Activated naive CD8-positive, alpha-beta T cell treated with anti-CD3 and anti-CD28 coated beads, Interleukin-2, amount 10 ng/mL, durations not matched to agents 7 days and 5 days (primary cell): ENCODE measurements at regions not wholly inside any gene's neighbourhood (a gene's known extent, or its start where the extent isn't known, plus 50 kb on each side); places are given as distances from the start of the nearest gene placed in this dataset.

Experiments used
- ATAC-seq: fragments of 150-1000 bp; cut with Tn5 transposase; one replicate; pipeline ENCODE4 v1.10.0; 2021; ENCODE audit warnings: low read depth, moderate library complexity
- POLR2A ChIA-PET: fragments of 350-600 bp; sonication (Branson Sonifier 250); formaldehyde crosslinking; loops from one replicate; lab custom pipeline; 2021; ENCODE audit warnings: antibody characterized with exemption; lab: Charles Lee
- DNase-seq: peaks from one replicate; pipeline ENCODE4 v3.0.0; 2021
- H3K27ac Mint-ChIP-seq: one replicate; pipeline ENCODE4 v1.8.0; 2022; ENCODE audit warnings: mild to moderate bottlenecking, mixed read lengths
- H3K27me3 Mint-ChIP-seq: one replicate; pipeline ENCODE4 v1.8.0; 2022; ENCODE audit warnings: mild to moderate bottlenecking, moderate library complexity, mixed read lengths
- H3K36me3 Mint-ChIP-seq: one replicate; pipeline ENCODE4 v1.8.0; 2021; ENCODE audit warnings: mild to moderate bottlenecking, mixed read lengths
- H3K4me1 Mint-ChIP-seq: one replicate; pipeline ENCODE4 v1.8.0; 2021; ENCODE audit warnings: mixed read lengths
- H3K4me3 Mint-ChIP-seq: one replicate; pipeline ENCODE4 v1.8.0; 2022; ENCODE audit warnings: mild to moderate bottlenecking, moderate library complexity, mixed read lengths
- H3K9me3 Mint-ChIP-seq: one replicate; pipeline ENCODE4 v1.8.0; 2021; ENCODE audit warnings: mixed read lengths

- DNase-seq (no peak), ATAC-seq (no peak)
- no peak overlapping the region for H3K27ac Mint-ChIP-seq
- H3K9me3 Mint-ChIP-seq = peaks cover 3% of the 10 kb centered on the region
- POLR2A ChIA-PET = no interaction called here
- H3K4me1 Mint-ChIP-seq = no peaks in the 10 kb centered on the region
- H3K36me3 Mint-ChIP-seq = peaks cover 3% of the 10 kb centered on the region
- no peak overlapping the region for H3K4me3 Mint-ChIP-seq
- H3K27me3 Mint-ChIP-seq = no peaks in the 10 kb centered on the region
These were observed 53.3 kb downstream of the BLID start for GRCh38 chr11:122062763-122063162.

DNA sequence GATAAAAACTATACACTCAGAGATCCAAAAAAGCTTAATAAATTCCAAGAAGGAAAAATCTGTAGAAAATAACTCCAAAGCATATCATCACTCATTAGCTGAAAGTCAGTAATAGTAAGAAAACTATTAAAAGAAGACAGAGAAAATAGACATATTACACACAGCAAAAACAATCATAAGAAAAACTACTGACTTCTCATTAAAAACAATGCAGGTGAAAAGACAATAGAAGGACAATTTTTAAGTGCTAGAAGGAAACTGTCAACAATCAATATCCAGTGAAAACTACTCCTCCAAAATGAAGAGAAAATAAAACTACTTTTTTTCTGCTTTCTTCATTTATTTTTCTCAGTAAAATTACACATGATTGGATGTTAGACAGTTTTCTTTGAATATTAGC lies 56.5 kb downstream of the BLID start:
- Mint-ChIP-seq H3K9me3 (peaks cover 3% of the 10 kb centered on the region), H3K36me3 (peaks cover 3% of the 10 kb centered on the region), H3K27me3 (no peaks in the 10 kb centered on the region), H3K27ac (no peak overlapping the region), H3K4me3 (no peak overlapping the region), H3K4me1 (no peaks in the 10 kb centered on the region)
- ATAC-seq = no peak
- DNase-seq = no peak
- POLR2A ChIA-PET = no interaction called here

DNA sequence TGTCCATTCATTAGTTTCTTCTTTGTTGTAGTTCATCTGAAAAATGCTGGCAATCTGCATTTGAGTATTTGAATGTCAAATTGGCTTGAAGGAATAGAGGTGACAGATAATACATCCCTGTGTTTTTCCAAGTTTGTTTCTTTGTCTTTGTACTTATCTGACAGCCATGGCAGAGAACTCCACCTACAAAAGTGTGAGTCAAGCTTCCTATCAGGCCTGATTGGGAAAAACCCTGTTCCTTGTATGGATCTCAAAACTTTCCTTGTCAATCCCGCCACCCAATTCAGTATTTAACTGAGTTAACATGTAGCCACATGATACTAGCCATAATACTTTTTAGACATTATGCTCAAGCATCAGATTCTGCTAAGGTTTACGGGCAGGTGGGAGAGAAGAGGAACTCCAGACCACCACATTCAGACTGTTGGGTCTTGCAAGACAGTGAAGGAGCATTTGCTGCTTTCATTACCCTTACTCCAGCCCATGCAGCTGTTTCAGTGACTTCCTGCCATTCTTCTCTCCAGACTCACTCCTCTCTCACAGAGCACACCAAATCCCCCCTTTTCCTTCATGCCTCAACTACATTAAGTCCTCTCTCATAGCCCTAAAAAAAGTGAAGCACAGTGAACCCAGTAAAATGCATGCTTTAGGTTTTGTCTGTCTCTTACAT lies 65.9 kb downstream of the BLID start:
- POLR2A ChIA-PET = no interaction called here
- no peak for ATAC-seq
- H3K4me1 Mint-ChIP-seq = no peaks in the 10 kb centered on the region

GRCh38 chr11:122048401-122048800 lies 67.6 kb downstream of the BLID start:
- H3K36me3 Mint-ChIP-seq = no peaks in the 10 kb centered on the region
- no peaks in the 10 kb centered on the region for H3K4me1 Mint-ChIP-seq
- H3K27ac Mint-ChIP-seq = no peak overlapping the region
- POLR2A ChIA-PET = no interaction called here
- ATAC-seq (no peak), DNase-seq (no peak)
- H3K4me3 Mint-ChIP-seq = no peak overlapping the region
- no peaks in the 10 kb centered on the region for H3K9me3 Mint-ChIP-seq
- H3K27me3 Mint-ChIP-seq = no peaks in the 10 kb centered on the region

More for the DNA sequence above, 65.9 kb downstream of the BLID start:
- Mint-ChIP-seq H3K9me3 (no peaks in the 10 kb centered on the region), H3K27me3 (no peaks in the 10 kb centered on the region), H3K4me3 (no peak overlapping the region), H3K27ac (no peak overlapping the region), H3K36me3 (no peaks in the 10 kb centered on the region)
- no peak for DNase-seq

DNA sequence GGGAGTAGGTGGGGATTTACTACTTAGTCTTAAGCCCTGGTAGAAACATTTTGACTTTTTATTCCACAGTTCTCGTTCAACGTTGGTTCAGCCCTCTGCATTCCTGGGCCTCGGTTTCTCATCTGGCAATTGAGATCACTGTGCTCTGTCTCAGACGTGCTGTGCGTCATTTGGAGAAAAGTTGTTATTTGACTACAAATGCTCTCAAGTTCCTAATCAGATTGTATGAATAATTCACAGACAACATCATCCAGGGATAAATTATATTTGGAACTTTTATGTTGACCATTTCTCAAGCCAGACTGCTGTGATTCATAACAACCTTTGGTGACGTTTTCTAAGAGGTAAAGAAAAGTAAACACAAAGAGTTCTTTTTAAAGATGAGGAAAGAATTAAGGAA lies 69.2 kb downstream of the BLID start:
- H3K4me1 Mint-ChIP-seq = no peaks in the 10 kb centered on the region

GRCh38 chr11:122046438-122046837 lies 69.6 kb downstream of the BLID start:
- POLR2A ChIA-PET = no interaction called here
- H3K4me1 Mint-ChIP-seq = no peaks in the 10 kb centered on the region
- H3K27ac Mint-ChIP-seq = no peak overlapping the region
- no peak overlapping the region for H3K4me3 Mint-ChIP-seq
- peaks cover 6% of the 10 kb centered on the region for H3K27me3 Mint-ChIP-seq
- DNase-seq (no peak), ATAC-seq (no peak)
- no peaks in the 10 kb centered on the region for H3K36me3 Mint-ChIP-seq
- H3K9me3 Mint-ChIP-seq = no peaks in the 10 kb centered on the region

More for the DNA sequence above, 69.2 kb downstream of the BLID start:
- no peaks in the 10 kb centered on the region for H3K9me3 Mint-ChIP-seq
- DNase-seq (no peak), ATAC-seq (no peak)
- H3K4me3 Mint-ChIP-seq = no peak overlapping the region
- H3K36me3 Mint-ChIP-seq = no peaks in the 10 kb centered on the region
- H3K27ac Mint-ChIP-seq = no peak overlapping the region
- H3K27me3 Mint-ChIP-seq = peaks cover 3% of the 10 kb centered on the region
- POLR2A ChIA-PET = no interaction called here

- H3K4me1 Mint-ChIP-seq = no peaks in the 10 kb centered on the region
- POLR2A ChIA-PET = no interaction called here
- DNase-seq (no peak), ATAC-seq (no peak)
- H3K27me3 Mint-ChIP-seq = peaks cover 6% of the 10 kb centered on the region
- H3K9me3 Mint-ChIP-seq = no peaks in the 10 kb centered on the region
- no peak overlapping the region for H3K4me3 Mint-ChIP-seq
- H3K36me3 Mint-ChIP-seq = no peaks in the 10 kb centered on the region
- H3K27ac Mint-ChIP-seq = no peak overlapping the region
These were observed 70.8 kb downstream of the BLID start for GRCh38 chr11:122045181-122045586.

- no peak for DNase-seq
- Mint-ChIP-seq H3K36me3 (no peaks in the 10 kb centered on the region), H3K9me3 (no peaks in the 10 kb centered on the region), H3K27ac (no peak overlapping the region), H3K4me3 (no peak overlapping the region), H3K4me1 (no peaks in the 10 kb centered on the region), H3K27me3 (peaks cover 6% of the 10 kb centered on the region)
- POLR2A ChIA-PET = no interaction called here
- ATAC-seq = no peak
These were observed 71.9 kb downstream of the BLID start for GRCh38 chr11:122044086-122044485.

- Mint-ChIP-seq H3K4me1 (no peaks in the 10 kb centered on the region), H3K36me3 (no peaks in the 10 kb centered on the region), H3K9me3 (no peaks in the 10 kb centered on the region), H3K27ac (no peak overlapping the region), H3K27me3 (peaks cover 6% of the 10 kb centered on the region), H3K4me3 (no peak overlapping the region)
- DNase-seq = no peak
- ATAC-seq = no peak
- POLR2A ChIA-PET = no interaction called here
These were observed 73.0 kb downstream of the BLID start for GRCh38 chr11:122042981-122043380.

DNA sequence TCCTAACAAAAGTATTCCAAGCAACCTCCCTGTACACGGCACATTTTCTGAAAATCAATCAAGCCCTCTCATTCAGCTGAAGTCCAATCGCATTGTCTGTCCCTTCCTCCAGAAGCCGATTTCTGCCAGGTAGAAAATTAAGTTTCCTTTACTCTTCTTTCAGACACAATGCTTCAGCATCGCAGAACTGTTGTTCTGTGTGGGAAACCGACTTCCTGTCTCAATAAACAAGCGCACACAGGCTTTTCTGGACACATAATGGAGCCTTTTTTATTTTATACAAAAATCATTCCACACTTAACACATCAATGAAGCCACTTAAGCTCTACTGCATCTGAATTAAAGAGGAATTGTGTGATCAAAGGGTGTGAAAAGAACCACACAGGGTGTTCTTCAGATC lies 75.6 kb downstream of the BLID start:
- H3K27ac Mint-ChIP-seq = no peak overlapping the region
- DNase-seq (no peak), ATAC-seq (no peak)
- no peak overlapping the region for H3K4me3 Mint-ChIP-seq
- no peaks in the 10 kb centered on the region for H3K9me3 Mint-ChIP-seq
- H3K27me3 Mint-ChIP-seq = peaks cover 6% of the 10 kb centered on the region
- no peaks in the 10 kb centered on the region for H3K4me1 Mint-ChIP-seq
- no peaks in the 10 kb centered on the region for H3K36me3 Mint-ChIP-seq
- POLR2A ChIA-PET = no interaction called here

DNA sequence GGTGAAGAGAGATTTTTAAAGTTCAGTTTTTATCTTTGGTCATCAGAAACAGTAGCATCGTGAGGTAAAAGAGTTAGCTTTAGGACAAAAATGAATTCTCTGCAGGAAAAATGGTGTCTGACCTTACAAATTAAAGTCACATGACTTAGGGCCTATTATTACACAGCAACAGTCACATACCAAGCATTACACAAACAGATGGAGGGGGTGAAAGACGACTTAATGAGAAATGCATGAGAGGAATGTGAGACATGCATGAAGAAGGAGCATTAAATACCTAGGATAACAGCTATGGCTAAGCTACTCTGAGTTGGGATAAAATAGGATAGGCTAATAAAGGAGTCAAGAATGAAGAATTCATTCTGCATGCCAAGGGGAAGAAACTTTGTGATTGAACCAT lies 77.5 kb downstream of the BLID start:
- no peak overlapping the region for H3K4me3 Mint-ChIP-seq
- H3K27ac Mint-ChIP-seq = no peak overlapping the region
- H3K4me1 Mint-ChIP-seq = no peaks in the 10 kb centered on the region
- H3K27me3 Mint-ChIP-seq = peaks cover 8% of the 10 kb centered on the region
- no peaks in the 10 kb centered on the region for H3K36me3 Mint-ChIP-seq
- POLR2A ChIA-PET = no interaction called here
- no peaks in the 10 kb centered on the region for H3K9me3 Mint-ChIP-seq
- DNase-seq (no peak), ATAC-seq (no peak)

DNA sequence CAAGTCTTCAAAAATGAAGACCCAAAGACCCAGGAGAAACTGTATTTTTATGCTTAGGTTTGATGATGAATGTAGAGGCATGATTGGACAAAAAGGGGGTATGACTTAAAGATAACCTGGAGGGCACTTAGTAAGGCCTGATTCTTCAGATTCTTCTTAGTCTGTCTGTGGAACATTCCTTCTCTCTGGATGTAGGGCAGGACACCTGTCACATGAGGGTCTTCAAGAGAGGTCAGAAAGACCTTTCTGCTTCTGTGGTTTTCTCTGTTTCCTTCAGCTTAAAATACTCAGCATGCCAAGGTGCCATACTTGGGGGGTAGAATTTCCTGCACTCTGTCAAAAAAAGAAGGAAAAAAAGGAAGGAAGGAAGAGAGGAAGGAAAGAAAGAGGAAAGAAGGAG lies 78.1 kb downstream of the BLID start:
- POLR2A ChIA-PET = no interaction called here
- DNase-seq = no peak
- no peak for ATAC-seq
- H3K4me3 Mint-ChIP-seq = no peak overlapping the region
- H3K27ac Mint-ChIP-seq = no peak overlapping the region
- H3K36me3 Mint-ChIP-seq = no peaks in the 10 kb centered on the region
- H3K27me3 Mint-ChIP-seq = peaks cover 8% of the 10 kb centered on the region
- H3K9me3 Mint-ChIP-seq = no peaks in the 10 kb centered on the region
- no peaks in the 10 kb centered on the region for H3K4me1 Mint-ChIP-seq

GRCh38 chr11:122036493-122036892 lies 79.5 kb downstream of the BLID start:
- no peak for ATAC-seq
- POLR2A ChIA-PET = no interaction called here
- no peaks in the 10 kb centered on the region for H3K36me3 Mint-ChIP-seq
- no peaks in the 10 kb centered on the region for H3K4me1 Mint-ChIP-seq
- no peak for DNase-seq
- H3K9me3 Mint-ChIP-seq = no peaks in the 10 kb centered on the region
- H3K4me3 Mint-ChIP-seq = no peak overlapping the region
- H3K27ac Mint-ChIP-seq = no peak overlapping the region
- peaks cover 2% of the 10 kb centered on the region for H3K27me3 Mint-ChIP-seq

GRCh38 chr11:122036018-122036417 lies 80.0 kb downstream of the BLID start:
- Mint-ChIP-seq H3K27ac (no peak overlapping the region), H3K4me1 (no peaks in the 10 kb centered on the region), H3K27me3 (peaks cover 2% of the 10 kb centered on the region), H3K4me3 (no peak overlapping the region), H3K9me3 (no peaks in the 10 kb centered on the region), H3K36me3 (no peaks in the 10 kb centered on the region)
- DNase-seq (no peak), ATAC-seq (no peak)
- POLR2A ChIA-PET = no interaction called here

DNA sequence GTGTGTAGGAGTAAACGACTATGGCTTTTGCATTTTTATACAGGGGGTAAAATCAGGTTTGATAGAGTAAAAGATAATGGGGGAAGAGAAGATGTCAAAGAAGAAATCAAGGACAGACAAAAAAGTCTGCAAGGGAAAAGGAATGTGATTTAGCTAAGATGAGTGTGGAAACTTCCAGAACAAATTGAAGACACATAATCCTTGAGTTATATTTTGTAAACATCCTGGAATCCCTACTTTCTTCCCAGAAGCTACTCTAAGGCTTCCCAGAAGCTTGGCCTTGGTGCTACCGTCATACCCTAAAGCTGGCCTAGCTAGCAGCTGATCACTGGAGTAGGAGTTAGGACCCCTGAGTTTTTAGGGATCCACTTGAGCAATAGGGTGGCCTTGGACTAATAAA lies 82.4 kb downstream of the BLID start:
- H3K4me1 Mint-ChIP-seq = no peaks in the 10 kb centered on the region
- H3K9me3 Mint-ChIP-seq = no peaks in the 10 kb centered on the region
- ATAC-seq = no peak
- POLR2A ChIA-PET = no interaction called here
- no peak overlapping the region for H3K4me3 Mint-ChIP-seq
- peaks cover 2% of the 10 kb centered on the region for H3K27me3 Mint-ChIP-seq
- H3K36me3 Mint-ChIP-seq = no peaks in the 10 kb centered on the region
- no peak overlapping the region for H3K27ac Mint-ChIP-seq
- DNase-seq = no peak
